ENCODE measurements at regions not wholly inside any gene's neighbourhood (a gene's known extent, or its start where the extent isn't known, plus 50 kb on each side); places are given as distances from the start of the nearest gene placed in this dataset.

- TF ChIP-seq, protein P1, sequence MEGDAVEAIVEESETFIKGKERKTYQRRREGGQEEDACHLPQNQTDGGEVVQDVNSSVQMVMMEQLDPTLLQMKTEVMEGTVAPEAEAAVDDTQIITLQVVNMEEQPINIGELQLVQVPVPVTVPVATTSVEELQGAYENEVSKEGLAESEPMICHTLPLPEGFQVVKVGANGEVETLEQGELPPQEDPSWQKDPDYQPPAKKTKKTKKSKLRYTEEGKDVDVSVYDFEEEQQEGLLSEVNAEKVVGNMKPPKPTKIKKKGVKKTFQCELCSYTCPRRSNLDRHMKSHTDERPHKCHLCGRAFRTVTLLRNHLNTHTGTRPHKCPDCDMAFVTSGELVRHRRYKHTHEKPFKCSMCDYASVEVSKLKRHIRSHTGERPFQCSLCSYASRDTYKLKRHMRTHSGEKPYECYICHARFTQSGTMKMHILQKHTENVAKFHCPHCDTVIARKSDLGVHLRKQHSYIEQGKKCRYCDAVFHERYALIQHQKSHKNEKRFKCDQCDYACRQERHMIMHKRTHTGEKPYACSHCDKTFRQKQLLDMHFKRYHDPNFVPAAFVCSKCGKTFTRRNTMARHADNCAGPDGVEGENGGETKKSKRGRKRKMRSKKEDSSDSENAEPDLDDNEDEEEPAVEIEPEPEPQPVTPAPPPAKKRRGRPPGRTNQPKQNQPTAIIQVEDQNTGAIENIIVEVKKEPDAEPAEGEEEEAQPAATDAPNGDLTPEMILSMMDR (IDR thresholded peaks at IDR 0.05; ENCODE audit: insufficient read depth, low read depth, low read length, missing control alignments) = no peak
- no peak overlapping the region for H3K4me3 ChIP-seq (ENCODE audit: low read length)
- DNase-seq (ENCODE audit: low read depth) = no peak
Observed at GRCh38 chr7:89775459-89775858, 378.8 kb upstream of the STEAP1 start.

DNA sequence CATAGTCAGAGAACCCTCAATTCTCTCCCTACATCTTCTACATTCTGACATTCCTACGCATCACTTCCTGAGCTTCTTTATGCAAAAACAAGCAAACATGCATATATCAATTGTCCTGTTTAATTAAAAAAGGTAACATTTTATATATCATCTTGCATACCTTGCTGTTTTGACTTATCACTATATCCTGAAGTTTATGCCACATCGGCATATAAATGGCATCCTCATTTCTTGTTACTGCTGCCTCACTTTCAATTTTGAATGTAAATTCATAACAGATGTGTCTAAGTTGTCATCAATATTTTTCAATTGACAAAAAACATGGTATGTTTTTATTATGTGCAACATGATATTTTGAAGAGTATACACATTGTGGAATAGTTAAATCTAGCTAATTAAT is 377.3 kb upstream of the STEAP1 start:
- no peak for DNase-seq (ENCODE audit: low read depth)
- TF ChIP-seq, protein P1 (IDR thresholded peaks at IDR 0.05; ENCODE audit: insufficient read depth, low read depth, low read length, missing control alignments) = no peak
- no peak overlapping the region for H3K4me3 ChIP-seq (ENCODE audit: low read length)

GRCh38 chr7:89777499-89777898 is 376.8 kb upstream of the STEAP1 start:
- TF ChIP-seq, protein P1 (IDR thresholded peaks at IDR 0.05; ENCODE audit: insufficient read depth, low read depth, low read length, missing control alignments) = no peak
- H3K4me3 ChIP-seq (ENCODE audit: low read length) = no peak overlapping the region
- no peak for DNase-seq (ENCODE audit: low read depth)

- TF ChIP-seq, protein P1 (IDR thresholded peaks at IDR 0.05; ENCODE audit: insufficient read depth, low read depth, low read length, missing control alignments) = no peak
- DNase-seq (ENCODE audit: low read depth) = no peak
- H3K4me3 ChIP-seq (ENCODE audit: low read length) = no peak overlapping the region
Observed at GRCh38 chr7:89780291-89780690, 374.0 kb upstream of the STEAP1 start.

DNA sequence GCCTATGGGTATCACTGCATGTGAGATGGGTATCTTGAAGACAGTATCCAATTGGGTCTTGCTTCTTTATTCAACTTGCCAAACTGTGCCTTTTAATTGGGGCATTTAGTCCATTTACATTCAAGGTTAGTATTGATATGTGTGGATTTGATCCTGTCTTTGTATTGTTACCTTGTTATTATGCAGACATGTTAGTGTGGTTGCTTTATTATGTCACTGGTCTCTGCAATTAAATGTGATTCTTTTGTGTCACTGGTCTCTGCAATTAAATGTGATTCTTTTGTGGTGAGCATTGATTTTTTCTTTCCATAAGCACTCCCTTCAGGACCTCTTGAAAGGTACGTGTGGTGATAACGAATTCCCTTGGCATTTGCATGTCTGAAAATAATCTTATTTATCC is 357.8 kb upstream of the STEAP1 start:
- H3K4me3 ChIP-seq (ENCODE audit: low read length) = no peak overlapping the region

DNA sequence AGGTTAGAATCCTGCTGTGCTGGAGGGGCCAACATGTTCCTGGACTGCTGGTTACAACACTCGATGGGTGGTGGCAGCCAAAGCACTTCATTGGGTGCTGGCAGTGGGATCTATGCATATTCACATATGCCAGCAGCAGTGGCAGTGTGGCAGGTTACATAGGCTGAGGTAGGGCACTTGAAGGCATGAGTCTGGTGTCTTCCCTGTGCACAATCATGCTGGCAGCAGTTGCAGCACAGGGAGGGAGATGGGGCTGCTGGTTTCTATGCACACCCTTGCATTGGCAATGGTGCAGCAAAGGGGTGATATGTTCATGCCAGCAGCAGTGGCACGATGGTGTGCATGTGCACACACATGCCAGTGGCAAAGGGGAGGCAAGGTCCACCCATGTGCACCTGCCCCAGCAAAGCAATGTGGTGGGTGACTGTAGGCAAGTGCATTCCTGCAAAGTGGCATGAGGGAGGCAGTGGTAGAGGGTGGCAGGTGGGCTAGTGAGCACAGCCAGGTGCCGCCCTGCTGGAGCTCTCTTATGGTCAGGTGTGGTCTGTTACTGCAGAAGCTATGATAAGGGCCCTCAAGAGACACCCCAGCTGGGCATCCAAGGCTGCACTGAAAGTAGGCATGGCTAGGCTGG is 356.2 kb upstream of the STEAP1 start:
- no peak overlapping the region for H3K4me3 ChIP-seq (ENCODE audit: low read length)
- no peak for DNase-seq (ENCODE audit: low read depth)
- TF ChIP-seq, protein P1 (IDR thresholded peaks at IDR 0.05; ENCODE audit: insufficient read depth, low read depth, low read length, missing control alignments) = no peak

More for the DNA sequence above, 357.8 kb upstream of the STEAP1 start:
- DNase-seq (ENCODE audit: low read depth) = no peak
- TF ChIP-seq, protein P1 (IDR thresholded peaks at IDR 0.05; ENCODE audit: insufficient read depth, low read depth, low read length, missing control alignments) = no peak

GRCh38 chr7:89798599-89798996 is 355.7 kb upstream of the STEAP1 start:
- DNase-seq (ENCODE audit: low read depth) = no peak
- TF ChIP-seq, protein P1 (IDR thresholded peaks at IDR 0.05; ENCODE audit: insufficient read depth, low read depth, low read length, missing control alignments) = no peak
- no peak overlapping the region for H3K4me3 ChIP-seq (ENCODE audit: low read length)
